ENCODE measurements at regions not wholly inside any gene's neighbourhood (a gene's known extent, or its start where the extent isn't known, plus 50 kb on each side); places are given as distances from the start of the nearest gene placed in this dataset.

- H3K9me3 ChIP-seq (ENCODE audit: control insufficient read depth in 1 of 2, low read length in 2 of 2): peaks cover 7% of the 10 kb centered on the region in 2 donors
- no peak overlapping the region for H3K27ac ChIP-seq (ENCODE audit: low read length)
- no peaks in the 10 kb centered on the region for H3K27me3 ChIP-seq (ENCODE audit: low read depth, low read length)
Observed at GRCh38 chr1:218971156-218971555, 202.5 kb upstream of the LYPLAL1 start.

DNA sequence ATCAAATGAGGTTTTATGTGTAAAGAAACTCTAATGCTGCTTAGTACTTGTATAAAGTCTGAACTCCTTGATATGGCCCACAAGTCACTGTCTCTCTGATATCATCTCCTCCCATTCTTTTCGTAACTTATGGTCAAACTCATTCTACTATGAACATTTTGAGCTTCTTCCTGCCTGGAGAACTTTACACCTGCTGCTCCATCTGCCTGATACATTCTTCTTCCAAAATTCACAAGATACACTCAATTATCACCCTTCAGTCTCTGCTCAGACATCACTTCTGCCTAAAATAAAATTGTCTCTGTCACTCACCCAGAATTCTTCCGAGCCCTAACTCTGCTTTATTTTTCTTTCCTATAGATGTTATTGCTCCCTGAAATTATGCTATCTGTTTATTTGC lies 192.8 kb upstream of the LYPLAL1 start:
- Histone ChIP-seq H3K4me1 (ENCODE audit: control insufficient read depth in 1 of 2, insufficient read depth in 2 of 2, low read length in 2 of 2) (no peaks in the 10 kb centered on the region), H3K4me3 (ENCODE audit: low read depth in 1 of 2, low read length in 2 of 2) (no peak overlapping the region), H3K27ac (ENCODE audit: low read length) (no peak overlapping the region), H3K36me3 (ENCODE audit: control insufficient read depth in 1 of 2, insufficient read depth in 2 of 2, low read length in 2 of 2) (no peaks in the 10 kb centered on the region), H3K9me3 (ENCODE audit: control insufficient read depth in 1 of 2, low read length in 2 of 2) (no peaks in the 10 kb centered on the region), H3K27me3 (ENCODE audit: low read depth, low read length) (no peaks in the 10 kb centered on the region)

More at GRCh38 chr1:218971156-218971555, 202.5 kb upstream of the LYPLAL1 start:
- Histone ChIP-seq H3K36me3 (ENCODE audit: control insufficient read depth in 1 of 2, insufficient read depth in 2 of 2, low read length in 2 of 2) (no peaks in the 10 kb centered on the region), H3K4me3 (ENCODE audit: low read depth in 1 of 2, low read length in 2 of 2) (no peak overlapping the region), H3K4me1 (ENCODE audit: control insufficient read depth in 1 of 2, insufficient read depth in 2 of 2, low read length in 2 of 2) (no peaks in the 10 kb centered on the region)

DNA sequence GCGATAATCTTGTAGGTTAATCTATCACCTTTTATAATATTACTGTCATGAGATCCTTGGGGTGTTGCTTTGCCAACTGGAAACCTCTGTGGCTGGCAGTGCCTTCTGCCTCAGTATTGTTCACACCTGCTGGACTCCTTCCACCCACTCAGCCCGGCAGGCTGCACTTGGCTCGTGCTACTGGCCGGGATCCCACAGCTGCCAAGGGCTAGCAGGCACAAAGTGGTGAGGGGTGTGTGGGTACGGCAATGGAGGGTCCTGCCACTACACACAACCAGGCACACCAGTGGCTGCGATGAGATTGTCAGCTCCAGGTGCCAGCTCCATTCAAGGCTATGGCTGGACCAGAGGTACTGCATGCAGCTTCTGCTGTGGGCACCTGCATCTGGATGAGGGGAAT lies 191.2 kb upstream of the LYPLAL1 start:
- Histone ChIP-seq H3K4me3 (ENCODE audit: low read depth in 1 of 2, low read length in 2 of 2) (no peak overlapping the region), H3K27ac (ENCODE audit: low read length) (no peak overlapping the region), H3K4me1 (ENCODE audit: control insufficient read depth in 1 of 2, insufficient read depth in 2 of 2, low read length in 2 of 2) (no peaks in the 10 kb centered on the region), H3K36me3 (ENCODE audit: control insufficient read depth in 1 of 2, insufficient read depth in 2 of 2, low read length in 2 of 2) (no peaks in the 10 kb centered on the region), H3K27me3 (ENCODE audit: low read depth, low read length) (no peaks in the 10 kb centered on the region), H3K9me3 (ENCODE audit: control insufficient read depth in 1 of 2, low read length in 2 of 2) (no peaks in the 10 kb centered on the region)

DNA sequence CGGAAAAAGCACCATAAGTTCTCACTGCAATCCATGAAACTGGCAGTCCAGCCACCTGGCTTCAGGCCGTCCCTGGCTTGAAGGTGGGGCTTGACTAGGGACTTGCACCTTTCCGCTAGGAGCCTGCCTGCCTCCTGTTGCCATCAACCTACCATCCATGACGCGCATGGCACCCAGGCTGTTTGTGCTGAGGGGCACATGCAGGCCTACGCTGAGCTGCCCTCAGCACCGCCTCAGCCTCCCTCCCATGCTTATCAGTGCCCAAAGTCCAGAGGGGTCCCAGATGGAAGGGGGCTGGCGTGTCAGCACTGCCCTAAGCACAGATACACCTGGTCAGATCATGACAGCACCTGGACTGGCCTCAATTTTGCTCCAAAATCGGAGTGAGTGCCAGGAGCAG lies 190.2 kb upstream of the LYPLAL1 start:
- Histone ChIP-seq H3K4me1 (ENCODE audit: control insufficient read depth in 1 of 2, insufficient read depth in 2 of 2, low read length in 2 of 2) (no peaks in the 10 kb centered on the region), H3K27me3 (ENCODE audit: low read depth, low read length) (no peaks in the 10 kb centered on the region), H3K36me3 (ENCODE audit: control insufficient read depth in 1 of 2, insufficient read depth in 2 of 2, low read length in 2 of 2) (no peaks in the 10 kb centered on the region), H3K4me3 (ENCODE audit: low read depth in 1 of 2, low read length in 2 of 2) (no peak overlapping the region), H3K9me3 (ENCODE audit: control insufficient read depth in 1 of 2, low read length in 2 of 2) (no peaks in the 10 kb centered on the region), H3K27ac (ENCODE audit: low read length) (no peak overlapping the region)

- Histone ChIP-seq H3K4me3 (ENCODE audit: low read depth in 1 of 2, low read length in 2 of 2) (no peak overlapping the region), H3K4me1 (ENCODE audit: control insufficient read depth in 1 of 2, insufficient read depth in 2 of 2, low read length in 2 of 2) (no peaks in the 10 kb centered on the region), H3K27me3 (ENCODE audit: low read depth, low read length) (no peaks in the 10 kb centered on the region), H3K9me3 (ENCODE audit: control insufficient read depth in 1 of 2, low read length in 2 of 2) (no peaks in the 10 kb centered on the region), H3K36me3 (ENCODE audit: control insufficient read depth in 1 of 2, insufficient read depth in 2 of 2, low read length in 2 of 2) (no peaks in the 10 kb centered on the region), H3K27ac (ENCODE audit: low read length) (no peak overlapping the region)
Observed at GRCh38 chr1:218983848-218984247, 189.8 kb upstream of the LYPLAL1 start.

DNA sequence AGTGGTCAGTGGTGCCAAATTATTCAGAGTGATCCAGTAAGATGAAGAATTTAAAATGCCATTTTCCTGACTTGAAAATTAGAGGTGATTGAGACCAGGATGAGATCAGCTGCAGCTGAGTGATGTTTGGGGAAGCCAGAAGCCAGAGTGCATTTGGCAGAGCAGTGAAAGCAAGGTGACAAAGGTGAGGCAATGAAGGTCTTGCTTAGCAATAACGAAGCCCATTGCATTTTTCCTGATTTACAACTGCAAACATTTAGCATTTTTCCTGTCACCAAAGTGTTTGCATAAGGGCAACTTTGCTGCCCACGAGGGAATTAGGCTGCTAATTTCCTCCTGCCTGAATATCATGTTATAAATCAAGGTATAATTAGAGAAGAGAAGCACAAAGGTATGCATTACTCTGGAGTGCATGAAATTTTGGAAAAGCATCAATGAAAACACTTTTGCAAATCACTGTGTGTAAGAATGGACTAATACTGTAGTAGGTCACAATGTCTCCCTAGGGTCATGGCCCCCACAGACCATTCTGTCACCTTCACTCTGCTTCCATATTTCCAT lies 188.2 kb upstream of the LYPLAL1 start:
- no peak overlapping the region for H3K27ac ChIP-seq (ENCODE audit: low read length)

DNA sequence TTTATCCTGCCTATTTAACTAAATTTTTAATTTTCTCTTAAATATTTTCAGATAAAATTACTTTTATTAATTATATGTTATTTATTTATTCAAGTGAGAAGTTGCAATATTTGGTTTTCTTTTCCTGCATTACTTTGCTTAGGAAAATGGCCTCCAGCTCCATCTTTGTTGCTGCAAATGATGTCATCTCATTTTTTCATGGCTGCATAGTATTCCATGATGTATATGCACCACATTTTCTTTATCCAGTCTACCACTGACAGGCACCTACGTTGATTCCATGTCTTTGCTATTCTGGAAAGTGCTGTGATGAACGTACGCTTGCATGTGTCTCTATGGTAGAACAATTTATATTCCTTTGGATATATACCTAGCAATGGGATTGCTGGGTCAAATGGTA lies 186.9 kb upstream of the LYPLAL1 start:
- no peaks in the 10 kb centered on the region for H3K9me3 ChIP-seq (ENCODE audit: control insufficient read depth in 1 of 2, low read length in 2 of 2)
- no peaks in the 10 kb centered on the region for H3K36me3 ChIP-seq (ENCODE audit: control insufficient read depth in 1 of 2, insufficient read depth in 2 of 2, low read length in 2 of 2)
- no peaks in the 10 kb centered on the region for H3K27me3 ChIP-seq (ENCODE audit: low read depth, low read length)
- no peak overlapping the region for H3K4me3 ChIP-seq (ENCODE audit: low read depth in 1 of 2, low read length in 2 of 2)
- H3K27ac ChIP-seq (ENCODE audit: low read length): no peak overlapping the region
- H3K4me1 ChIP-seq (ENCODE audit: control insufficient read depth in 1 of 2, insufficient read depth in 2 of 2, low read length in 2 of 2): no peaks in the 10 kb centered on the region

More for the DNA sequence above, 188.2 kb upstream of the LYPLAL1 start:
- Histone ChIP-seq H3K9me3 (ENCODE audit: control insufficient read depth in 1 of 2, low read length in 2 of 2) (no peaks in the 10 kb centered on the region), H3K4me3 (ENCODE audit: low read depth in 1 of 2, low read length in 2 of 2) (no peak overlapping the region), H3K27me3 (ENCODE audit: low read depth, low read length) (no peaks in the 10 kb centered on the region), H3K4me1 (ENCODE audit: control insufficient read depth in 1 of 2, insufficient read depth in 2 of 2, low read length in 2 of 2) (no peaks in the 10 kb centered on the region), H3K36me3 (ENCODE audit: control insufficient read depth in 1 of 2, insufficient read depth in 2 of 2, low read length in 2 of 2) (no peaks in the 10 kb centered on the region)

DNA sequence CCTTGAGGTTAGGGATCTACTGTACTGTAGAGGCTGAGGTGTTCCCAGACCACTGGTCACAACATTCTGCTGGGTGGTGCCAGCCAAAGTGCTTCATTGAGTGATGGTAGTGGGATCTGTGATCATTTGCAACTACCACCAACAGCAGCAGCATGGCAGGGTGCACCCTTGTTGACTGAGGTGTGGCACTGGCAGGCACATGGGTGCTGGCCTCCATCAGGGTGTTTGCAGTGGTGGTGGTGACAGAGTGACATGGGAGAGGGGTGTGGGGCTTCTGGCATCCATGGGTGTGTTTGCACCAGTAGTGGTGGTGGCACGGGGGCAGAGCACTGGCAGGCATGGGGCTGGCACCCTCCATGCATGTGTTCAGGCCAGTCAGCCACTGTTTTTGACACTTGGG lies 183.7 kb upstream of the LYPLAL1 start:
- H3K27me3 ChIP-seq (ENCODE audit: low read depth, low read length): no peaks in the 10 kb centered on the region
- no peaks in the 10 kb centered on the region for H3K36me3 ChIP-seq (ENCODE audit: control insufficient read depth in 1 of 2, insufficient read depth in 2 of 2, low read length in 2 of 2)
- no peak overlapping the region for H3K4me3 ChIP-seq (ENCODE audit: low read depth in 1 of 2, low read length in 2 of 2)
- no peaks in the 10 kb centered on the region for H3K9me3 ChIP-seq (ENCODE audit: control insufficient read depth in 1 of 2, low read length in 2 of 2)
- no peak overlapping the region for H3K27ac ChIP-seq (ENCODE audit: low read length)
- no peaks in the 10 kb centered on the region for H3K4me1 ChIP-seq (ENCODE audit: control insufficient read depth in 1 of 2, insufficient read depth in 2 of 2, low read length in 2 of 2)

GRCh38 chr1:218991089-218991488 lies 182.6 kb upstream of the LYPLAL1 start:
- no peaks in the 10 kb centered on the region for H3K4me1 ChIP-seq (ENCODE audit: control insufficient read depth in 1 of 2, insufficient read depth in 2 of 2, low read length in 2 of 2)
- no peaks in the 10 kb centered on the region for H3K36me3 ChIP-seq (ENCODE audit: control insufficient read depth in 1 of 2, insufficient read depth in 2 of 2, low read length in 2 of 2)
- no peaks in the 10 kb centered on the region for H3K9me3 ChIP-seq (ENCODE audit: control insufficient read depth in 1 of 2, low read length in 2 of 2)
- no peak overlapping the region for H3K4me3 ChIP-seq (ENCODE audit: low read depth in 1 of 2, low read length in 2 of 2)
- H3K27ac ChIP-seq (ENCODE audit: low read length): no peak overlapping the region
- H3K27me3 ChIP-seq (ENCODE audit: low read depth, low read length): no peaks in the 10 kb centered on the region

GRCh38 chr1:218994615-218995014 lies 179.1 kb upstream of the LYPLAL1 start:
- Histone ChIP-seq H3K27me3 (ENCODE audit: low read depth, low read length) (no peaks in the 10 kb centered on the region), H3K9me3 (ENCODE audit: control insufficient read depth in 1 of 2, low read length in 2 of 2) (no peaks in the 10 kb centered on the region), H3K27ac (ENCODE audit: low read length) (no peak overlapping the region), H3K36me3 (ENCODE audit: control insufficient read depth in 1 of 2, insufficient read depth in 2 of 2, low read length in 2 of 2) (no peaks in the 10 kb centered on the region), H3K4me3 (ENCODE audit: low read depth in 1 of 2, low read length in 2 of 2) (no peak overlapping the region), H3K4me1 (ENCODE audit: control insufficient read depth in 1 of 2, insufficient read depth in 2 of 2, low read length in 2 of 2) (no peaks in the 10 kb centered on the region)

DNA sequence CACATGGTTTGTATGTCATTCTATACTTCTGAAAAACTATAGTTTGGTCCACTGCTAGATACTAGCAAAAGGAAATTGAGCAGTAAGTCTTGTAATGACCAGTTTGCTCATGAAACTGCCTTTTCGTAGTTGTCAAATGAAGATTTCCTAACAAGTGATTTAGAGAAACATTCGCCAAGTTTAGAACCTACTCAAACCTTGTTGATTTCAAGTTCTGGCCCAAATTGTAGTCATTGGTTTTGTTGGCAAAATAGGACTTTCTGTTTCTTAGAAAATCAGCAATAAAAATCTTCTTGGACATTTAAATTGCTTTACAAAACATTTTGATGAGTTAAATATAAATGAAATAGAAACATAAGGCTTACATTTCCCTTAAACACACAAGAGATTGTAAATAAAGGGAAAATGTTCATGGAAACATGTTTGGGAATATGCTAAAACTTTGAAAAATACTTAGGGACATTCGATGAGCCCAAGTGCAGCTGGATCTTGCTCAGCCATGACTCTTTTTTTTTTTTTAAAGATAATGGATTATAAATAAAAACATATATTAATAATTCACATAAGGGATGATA lies 178.5 kb upstream of the LYPLAL1 start:
- H3K36me3 ChIP-seq (ENCODE audit: control insufficient read depth in 1 of 2, insufficient read depth in 2 of 2, low read length in 2 of 2): no peaks in the 10 kb centered on the region
- H3K4me1 ChIP-seq (ENCODE audit: control insufficient read depth in 1 of 2, insufficient read depth in 2 of 2, low read length in 2 of 2): no peaks in the 10 kb centered on the region
- no peaks in the 10 kb centered on the region for H3K9me3 ChIP-seq (ENCODE audit: control insufficient read depth in 1 of 2, low read length in 2 of 2)
- no peak overlapping the region for H3K27ac ChIP-seq (ENCODE audit: low read length)
- no peak overlapping the region for H3K4me3 ChIP-seq (ENCODE audit: low read depth in 1 of 2, low read length in 2 of 2)
- no peaks in the 10 kb centered on the region for H3K27me3 ChIP-seq (ENCODE audit: low read depth, low read length)

GRCh38 chr1:218996362-218996761 lies 177.3 kb upstream of the LYPLAL1 start:
- no peaks in the 10 kb centered on the region for H3K36me3 ChIP-seq (ENCODE audit: control insufficient read depth in 1 of 2, insufficient read depth in 2 of 2, low read length in 2 of 2)
- H3K27ac ChIP-seq (ENCODE audit: low read length): no peak overlapping the region
- no peaks in the 10 kb centered on the region for H3K27me3 ChIP-seq (ENCODE audit: low read depth, low read length)
- no peak overlapping the region for H3K4me3 ChIP-seq (ENCODE audit: low read depth in 1 of 2, low read length in 2 of 2)
- H3K4me1 ChIP-seq (ENCODE audit: control insufficient read depth in 1 of 2, insufficient read depth in 2 of 2, low read length in 2 of 2): no peaks in the 10 kb centered on the region
- no peaks in the 10 kb centered on the region for H3K9me3 ChIP-seq (ENCODE audit: control insufficient read depth in 1 of 2, low read length in 2 of 2)
